Suppressor macrophage treated with lipopolysaccharide for 4 hours (primary cell): ENCODE measurements at regions not wholly inside any gene's neighbourhood (a gene's known extent, or its start where the extent isn't known, plus 50 kb on each side); places are given as distances from the start of the nearest gene placed in this dataset.
"Not testable (repeated sequence)": the region's sequence is repeated elsewhere in the genome, so short reads cannot be mapped to it uniquely, and the experiment has no call there.

Source experiments
- DNase-seq: peaks from one replicate; pipeline ENCODE4 v3.0.0-alpha.2; 2020

- no peak for DNase-seq
Observed at GRCh38 chr3:86887876-86888275, 103.1 kb downstream of the VGLL3 start.

DNA sequence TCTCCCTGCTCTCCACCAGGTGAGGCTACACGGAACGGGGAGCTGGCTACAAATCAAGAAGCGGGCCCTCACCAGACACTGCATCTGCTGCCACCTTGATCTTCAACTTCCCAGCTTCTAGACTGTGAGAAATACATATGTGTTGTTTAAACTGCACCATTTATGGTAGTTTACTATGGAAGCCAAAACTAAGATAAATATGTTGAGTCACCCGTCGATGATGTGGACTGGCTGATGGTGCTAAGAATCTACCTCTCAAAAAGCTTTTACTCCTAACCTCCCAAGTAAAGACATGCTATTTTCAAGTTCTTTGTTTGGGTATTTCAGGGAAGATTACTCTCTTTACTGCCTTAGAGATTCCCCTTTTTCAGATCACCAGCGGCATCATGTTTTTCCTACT lies 110.9 kb downstream of the VGLL3 start:
- DNase-seq, result no peak

- not testable (repeated sequence) for DNase-seq
Observed at GRCh38 chr3:86876504-86877181, 114.3 kb downstream of the VGLL3 start.

DNA sequence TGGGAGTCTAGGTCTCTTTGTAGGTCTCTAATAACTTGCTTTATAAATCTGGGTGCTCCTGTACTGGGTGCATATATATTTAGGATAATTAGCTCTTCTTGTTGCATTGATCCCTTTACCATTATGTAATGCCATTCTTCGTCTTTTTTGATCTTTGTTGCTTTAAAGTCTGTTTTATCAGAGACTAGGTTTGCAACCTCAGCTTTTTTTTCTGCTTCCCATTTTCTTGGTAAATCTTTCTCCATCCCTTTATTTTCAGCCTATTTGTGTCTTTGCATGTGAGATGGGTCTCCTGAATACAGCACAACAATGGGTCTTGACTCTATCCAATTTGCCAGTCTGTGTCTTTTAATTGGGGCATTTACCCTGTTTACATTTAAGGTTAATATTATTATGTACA lies 116.2 kb downstream of the VGLL3 start:
- DNase-seq, result not testable (repeated sequence)

- no peak for DNase-seq
Observed at GRCh38 chr3:86869566-86869965, 121.4 kb downstream of the VGLL3 start.

DNA sequence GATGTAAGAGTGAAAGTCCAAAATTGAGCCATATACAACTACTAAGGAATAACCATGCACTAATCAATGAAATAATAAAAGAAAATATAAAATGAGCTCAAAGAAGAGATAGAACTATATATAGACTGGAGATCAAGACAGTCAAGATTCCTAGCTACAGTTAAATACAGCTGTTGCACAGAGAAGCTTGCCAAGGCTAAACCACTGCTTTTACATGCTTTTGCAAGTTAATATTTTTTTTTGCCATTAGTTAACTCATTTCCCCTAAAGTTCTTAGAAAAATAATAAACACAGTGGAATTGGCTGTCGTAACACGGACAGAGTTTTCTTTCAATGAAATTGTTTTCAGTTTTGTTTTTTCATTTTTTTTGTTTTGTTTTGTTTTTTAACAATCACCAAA lies 123.0 kb downstream of the VGLL3 start:
- DNase-seq, result no peak

GRCh38 chr3:86865506-86865905 lies 125.4 kb downstream of the VGLL3 start:
- no peak for DNase-seq

DNA sequence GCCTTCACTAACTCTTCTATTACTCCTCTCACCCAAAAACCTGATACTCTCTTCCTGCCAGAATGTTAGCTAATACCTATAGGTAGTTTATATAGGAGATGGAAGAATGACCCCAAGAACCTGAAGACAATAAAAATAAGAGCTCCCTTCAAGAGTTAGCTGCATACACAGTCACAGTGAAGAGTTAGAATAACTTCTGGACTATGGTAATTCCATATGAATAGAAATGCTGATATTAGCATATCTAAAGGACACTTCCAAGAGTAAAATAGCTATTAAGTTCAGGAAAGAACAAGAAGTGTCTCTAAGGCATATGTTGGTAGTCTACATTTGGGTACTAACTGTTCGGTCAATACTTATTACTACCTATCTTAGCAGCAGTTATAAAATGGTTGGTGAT lies 134.2 kb downstream of the VGLL3 start:
- DNase-seq, result no peak

DNA sequence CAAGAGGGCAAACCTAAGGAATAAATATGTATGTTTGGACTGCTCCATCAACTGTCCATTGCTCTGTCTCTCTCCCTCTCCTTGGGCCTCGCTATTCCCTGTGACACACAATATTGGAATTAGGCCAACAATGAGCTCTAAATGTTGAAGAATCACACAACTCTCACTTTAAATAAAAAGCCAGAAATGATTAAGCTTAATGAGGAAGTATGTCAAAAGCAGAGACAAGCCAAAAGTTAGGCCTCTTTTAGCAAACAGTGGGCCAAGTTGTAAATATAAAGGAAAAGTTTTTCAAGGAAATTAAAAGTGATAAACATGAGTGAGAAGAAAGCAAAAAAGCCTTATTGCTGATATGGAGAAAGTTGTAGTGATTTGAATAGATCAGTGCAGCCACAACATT lies 141.0 kb downstream of the VGLL3 start:
- DNase-seq, result no peak

DNA sequence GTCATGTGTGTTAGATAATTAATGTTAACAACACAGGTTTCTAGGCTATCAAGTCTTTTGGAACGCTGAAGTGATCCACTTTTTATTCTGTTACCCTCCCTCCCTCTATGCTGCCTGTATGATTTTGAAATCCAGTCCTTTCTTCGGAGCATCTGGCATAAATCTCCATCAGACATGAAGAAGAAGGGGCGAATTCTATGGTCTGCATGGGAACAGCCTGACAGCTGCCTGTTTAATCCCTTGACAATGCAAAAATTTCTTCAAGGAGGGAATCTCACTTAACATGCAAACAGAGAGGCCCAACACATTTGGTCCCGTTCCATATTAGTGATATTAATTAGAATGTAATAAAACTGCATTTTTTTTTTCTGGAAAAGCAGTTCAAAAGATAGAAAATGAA lies 145.2 kb downstream of the VGLL3 start:
- no peak for DNase-seq

GRCh38 chr3:86838927-86839326 lies 152.0 kb downstream of the VGLL3 start:
- DNase-seq, result no peak

- no peak for DNase-seq
Observed at GRCh38 chr3:86837871-86838270, 153.1 kb downstream of the VGLL3 start.

DNA sequence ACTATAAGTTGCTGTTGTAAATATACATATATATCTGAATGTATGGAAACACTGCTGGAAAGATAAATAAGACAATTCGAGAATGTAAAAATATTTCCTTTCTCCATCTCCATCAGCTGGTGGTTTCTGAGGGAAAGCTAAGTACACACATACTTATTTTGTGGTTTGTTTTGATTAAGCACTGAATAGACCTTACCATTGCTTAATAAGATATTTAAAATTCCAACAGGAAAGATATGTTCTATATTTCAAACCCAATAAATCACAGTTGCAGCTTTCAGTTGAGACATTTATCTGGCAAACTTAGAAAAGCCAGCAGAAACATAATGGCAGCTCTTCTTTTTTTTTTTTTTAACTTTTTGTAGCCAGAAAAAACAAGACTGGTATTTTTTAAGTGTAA lies 160.4 kb downstream of the VGLL3 start:
- no peak for DNase-seq

DNA sequence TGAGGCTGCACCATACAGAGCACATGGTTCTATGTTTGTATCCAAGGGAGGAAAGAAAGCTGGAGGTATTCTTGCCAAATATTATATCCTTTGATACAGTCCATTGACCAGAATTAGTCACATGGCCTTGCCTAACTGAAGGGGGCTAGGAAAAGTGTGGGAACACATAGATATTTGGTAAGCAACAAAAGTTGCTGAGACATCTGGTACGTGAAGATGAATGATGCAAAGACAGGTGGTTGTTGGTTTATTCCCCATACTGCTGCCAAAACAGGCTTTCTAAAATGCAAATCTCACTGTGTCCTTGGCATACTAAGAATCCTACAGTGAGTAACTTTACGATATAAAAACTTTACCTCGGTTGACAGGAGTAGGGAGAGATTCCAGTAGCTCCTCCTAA lies 162.2 kb downstream of the VGLL3 start:
- DNase-seq, result no peak

GRCh38 chr3:86827582-86827981 lies 163.4 kb downstream of the VGLL3 start:
- not testable (repeated sequence) for DNase-seq

- no peak for DNase-seq
Observed at GRCh38 chr3:86826292-86826691, 164.7 kb downstream of the VGLL3 start.

- no peak for DNase-seq
Observed at GRCh38 chr3:86815880-86816279, 175.1 kb downstream of the VGLL3 start.

GRCh38 chr3:86814918-86815655 lies 175.9 kb downstream of the VGLL3 start:
- no peak for DNase-seq

DNA sequence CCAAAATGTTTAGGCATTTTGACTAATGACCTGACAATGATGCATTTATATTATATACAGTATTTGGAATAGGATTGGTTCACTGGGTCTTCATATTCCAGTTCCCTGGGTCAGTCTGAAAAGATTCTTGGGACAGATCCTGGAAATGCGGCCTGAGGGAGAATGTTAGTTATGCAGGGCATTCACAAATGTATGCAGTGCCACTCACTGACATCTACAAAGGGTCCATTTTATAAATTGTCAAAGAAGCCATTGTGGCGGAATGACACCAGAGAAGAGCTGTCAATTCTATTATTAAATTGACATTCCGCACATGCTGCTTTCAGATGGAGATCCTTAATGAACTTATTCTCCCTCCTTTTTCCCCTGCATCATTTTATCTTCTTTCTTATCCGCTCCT lies 176.6 kb downstream of the VGLL3 start:
- no peak for DNase-seq

DNA sequence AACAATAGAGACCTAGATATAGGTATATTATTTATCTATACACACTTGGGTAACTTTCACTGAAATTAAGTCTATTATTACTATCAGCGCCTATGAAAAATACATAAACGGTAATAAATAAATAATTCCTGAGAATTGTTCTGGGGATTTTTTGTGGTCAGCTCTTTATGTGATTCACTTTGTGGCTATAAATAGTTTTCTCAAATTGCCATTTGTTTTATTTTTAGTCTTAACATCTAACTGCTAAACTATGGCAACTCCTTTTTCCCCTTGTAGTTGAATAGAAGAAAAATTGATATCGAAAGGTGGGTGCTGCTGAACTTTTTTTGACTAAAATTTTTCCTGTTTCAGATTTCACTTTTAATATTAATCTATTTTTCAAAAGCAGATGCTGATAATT lies 189.0 kb downstream of the VGLL3 start:
- DNase-seq, result no peak

GRCh38 chr3:86801066-86801465 lies 189.9 kb downstream of the VGLL3 start:
- DNase-seq, result no peak

GRCh38 chr3:86800116-86800515 lies 190.8 kb downstream of the VGLL3 start:
- no peak for DNase-seq

DNA sequence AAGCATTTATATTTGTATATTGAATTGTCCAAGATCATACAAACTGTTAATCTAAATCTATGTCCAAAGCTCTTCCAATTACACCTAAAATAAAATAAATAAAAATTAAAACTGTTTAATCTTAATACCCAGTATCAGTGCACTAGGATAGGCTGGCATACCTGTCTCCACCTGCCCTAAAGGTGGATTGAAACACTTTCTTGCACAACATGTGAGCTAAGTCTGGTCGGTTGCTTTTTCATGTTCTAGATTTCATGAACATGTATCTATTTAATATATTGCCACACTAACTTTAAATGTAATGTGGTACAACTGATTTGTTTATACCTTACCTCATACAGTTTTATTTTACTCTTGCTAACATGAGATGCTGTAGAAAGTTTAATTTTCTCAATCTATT lies 193.0 kb downstream of the VGLL3 start:
- no peak for DNase-seq

DNA sequence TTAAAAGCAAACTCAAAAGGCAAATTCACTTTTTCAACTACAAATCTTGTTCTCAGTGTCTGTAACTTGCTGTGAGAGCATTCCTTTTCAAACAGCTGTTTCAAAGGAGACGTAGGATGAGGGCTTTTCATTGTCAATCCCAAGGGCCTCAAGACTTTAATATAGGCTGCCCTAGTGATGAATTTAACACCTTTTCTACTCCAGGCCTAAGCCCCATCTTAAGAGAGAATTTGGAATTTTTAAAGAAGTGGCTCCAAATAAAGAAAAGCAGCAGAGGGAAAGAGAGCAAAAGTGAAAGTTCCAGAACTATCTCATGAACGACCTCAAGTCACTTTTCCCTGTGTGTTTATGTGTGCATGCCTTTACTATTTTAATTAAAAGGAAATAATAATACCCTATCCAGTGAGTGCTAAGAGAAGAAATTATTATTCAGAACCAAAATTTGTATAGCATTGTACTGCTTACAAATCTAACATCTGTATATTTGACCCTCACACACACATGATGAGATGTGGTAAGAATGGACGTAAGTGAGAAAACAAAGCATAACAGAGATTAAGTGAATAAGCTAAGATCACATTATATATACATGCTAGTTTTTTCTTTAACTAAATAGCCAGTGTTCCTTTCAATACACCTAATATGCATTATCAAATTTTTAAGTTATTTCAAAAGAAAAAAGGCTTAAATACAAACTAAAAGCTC lies 196.4 kb downstream of the VGLL3 start:
- DNase-seq, result no peak
